Body of pancreas (tissue), 4 donors: ENCODE measurements at regions not wholly inside any gene's neighbourhood (a gene's known extent, or its start where the extent isn't known, plus 50 kb on each side); places are given as distances from the start of the nearest gene placed in this dataset.

Source experiments
- ATAC-seq: fragments of 150-250 bp; one replicate; pipeline ENCODE4 v1.9.1; 2016
- DNase-seq, 4 donors: peaks; one replicate each; pipeline ENCODE4 v3.0.0-alpha.2; 2019
- H3K27ac ChIP-seq, 4 donors: fragments of 200-600 bp; sonication (generic); 1 replicate in 3 of 4; 2 replicates in 1 of 4; pipeline versions ENCODE4 v1.5.1 to v1.6.1; 2016 to 2019; ENCODE audit warnings: mild to moderate bottlenecking in 1 of 4, mixed read lengths in 1 of 4, moderate library complexity in 1 of 4
- H3K27me3 ChIP-seq, 2 donors: fragments of 200-600 bp; sonication (generic); one replicate each; pipeline ENCODE4 v1.6.0; 2016; ENCODE audit warnings: mild to moderate bottlenecking in 1 of 2
- H3K36me3 ChIP-seq, 2 donors: fragments of 200-600 bp; sonication (generic); replicated peaks in 1 of 2; 2 replicates each; pipeline ENCODE4 v1.5.1; 2016; ENCODE audit warnings: low read depth in 2 of 2; ENCODE audit not compliant: insufficient read depth in 1 of 2
- H3K4me1 ChIP-seq: fragments of 200-600 bp; sonication (generic); one replicate; pipeline ENCODE4 v1.6.0; 2016
- H3K4me3 ChIP-seq, 2 donors: fragments of 200-600 bp; sonication (generic); 1 replicate in 1 of 2; 2 replicates in 1 of 2; pipeline ENCODE4 v1.5.1; 2016 to 2019
- H3K9me3 ChIP-seq, 3 donors: fragments of 200-600 bp; sonication (generic); 1 replicate in 2 of 3; 2 replicates in 1 of 3; pipeline ENCODE4 v1.5.1; 2016
- CTCF ChIP-seq, 7 experiments: fragments of 450-650 bp in 4 of 7; fragments of 200-600 bp in 3 of 7; sonication (generic) in 3 of 7; IDR thresholded peaks; one replicate each; pipeline ENCODE4 v1.5.1; 2016 to 2019; ENCODE audit warnings: antibody characterized with exemption in 7 of 7
- POLR2A ChIP-seq, 3 donors: fragments of 450-650 bp; IDR thresholded peaks; one replicate each; pipeline ENCODE4 v1.6.1; 2016; ENCODE audit warnings: antibody characterized with exemption in 3 of 3, mild to moderate bottlenecking in 2 of 3
- WGBS, 2 donors: methylation state at CpG; one replicate each; pipeline ENCODE4 v1.1.5; 2017; 5-methylcytosine and 5-hydroxymethylcytosine counted together
- intact Hi-C: fragments of 100-400 bp; cut with DNase I; formaldehyde crosslinking; loops from one replicate; pipeline ENCODE4 v1.15.1; 2023

GRCh38 chr3:147816752-147817151, 407.6 kb downstream of the ZIC1 start:
- intact Hi-C loops: no loop called here
- ATAC-seq: no peak
- Histone ChIP-seq H3K27me3 (no peaks in the 10 kb centered on the region), H3K4me1 (no peaks in the 10 kb centered on the region), H3K36me3 (no peaks in the 10 kb centered on the region), H3K4me3 (no peak overlapping the region), H3K9me3 (no peaks in the 10 kb centered on the region), H3K27ac (no peak overlapping the region)
- DNase-seq: peak in 3 of 4 donors; percentile 6 to 12 (median 7)
- 25% methylated on average over 6 of the region's 6 CpGs for WGBS, 2 donors
- no peak for TF ChIP-seq CTCF (IDR thresholded peaks at IDR 0.05)
- no peak for TF ChIP-seq POLR2A (IDR thresholded peaks at IDR 0.05)

GRCh38 chr3:147832611-147833010, 423.4 kb downstream of the ZIC1 start:
- Histone ChIP-seq H3K4me3 (no peak overlapping the region), H3K9me3 (no peaks in the 10 kb centered on the region), H3K36me3 (no peaks in the 10 kb centered on the region), H3K27me3 (no peaks in the 10 kb centered on the region), H3K27ac (no peak overlapping the region), H3K4me1 (no peaks in the 10 kb centered on the region)
- TF ChIP-seq POLR2A (IDR thresholded peaks at IDR 0.05) (no peak), CTCF (IDR thresholded peaks at IDR 0.05) (no peak)
- DNase-seq: no peak
- no peak for ATAC-seq
- intact Hi-C loops: no loop called here

GRCh38 chr3:147836330-147836729, 427.2 kb downstream of the ZIC1 start:
- Histone ChIP-seq H3K4me3 (no peak overlapping the region), H3K36me3 (no peaks in the 10 kb centered on the region), H3K4me1 (no peaks in the 10 kb centered on the region), H3K9me3 (no peaks in the 10 kb centered on the region), H3K27ac (no peak overlapping the region), H3K27me3 (no peaks in the 10 kb centered on the region)
- DNase-seq (no peak), ATAC-seq (no peak)
- no peak for TF ChIP-seq POLR2A (IDR thresholded peaks at IDR 0.05)
- TF ChIP-seq CTCF (IDR thresholded peaks at IDR 0.05): no peak
- intact Hi-C loops: no loop called here

GRCh38 chr3:147838652-147839051, 429.5 kb downstream of the ZIC1 start:
- intact Hi-C loops: no loop called here
- H3K9me3 ChIP-seq: no peaks in the 10 kb centered on the region
- no peak overlapping the region for H3K4me3 ChIP-seq
- no peaks in the 10 kb centered on the region for H3K4me1 ChIP-seq
- no peaks in the 10 kb centered on the region for H3K36me3 ChIP-seq
- H3K27me3 ChIP-seq: no peaks in the 10 kb centered on the region
- no peak for TF ChIP-seq POLR2A (IDR thresholded peaks at IDR 0.05)
- TF ChIP-seq CTCF (IDR thresholded peaks at IDR 0.05): no peak
- 35 to 47% methylated on average over 2 of the region's 2 CpGs for WGBS, 2 donors
- H3K27ac ChIP-seq: no peak overlapping the region
- no peak for DNase-seq
- ATAC-seq: no peak

GRCh38 chr3:147843331-147843730, 434.2 kb downstream of the ZIC1 start:
- intact Hi-C loops: no loop called here

More at GRCh38 chr3:147843331-147843730, 434.2 kb downstream of the ZIC1 start:
- Histone ChIP-seq H3K4me1 (no peaks in the 10 kb centered on the region), H3K27me3 (no peaks in the 10 kb centered on the region), H3K9me3 (no peaks in the 10 kb centered on the region), H3K36me3 (no peaks in the 10 kb centered on the region), H3K27ac (no peak overlapping the region), H3K4me3 (no peak overlapping the region)
- ATAC-seq (no peak), DNase-seq (no peak)
- no peak for TF ChIP-seq CTCF (IDR thresholded peaks at IDR 0.05)
- TF ChIP-seq POLR2A (IDR thresholded peaks at IDR 0.05): no peak
- WGBS, 2 donors: 64 to 76% methylated on average over 1 of the region's 1 CpG
